ENCODE measurements at regions not wholly inside any gene's neighbourhood (a gene's known extent, or its start where the extent isn't known, plus 50 kb on each side); places are given as distances from the start of the nearest gene placed in this dataset.

DNA sequence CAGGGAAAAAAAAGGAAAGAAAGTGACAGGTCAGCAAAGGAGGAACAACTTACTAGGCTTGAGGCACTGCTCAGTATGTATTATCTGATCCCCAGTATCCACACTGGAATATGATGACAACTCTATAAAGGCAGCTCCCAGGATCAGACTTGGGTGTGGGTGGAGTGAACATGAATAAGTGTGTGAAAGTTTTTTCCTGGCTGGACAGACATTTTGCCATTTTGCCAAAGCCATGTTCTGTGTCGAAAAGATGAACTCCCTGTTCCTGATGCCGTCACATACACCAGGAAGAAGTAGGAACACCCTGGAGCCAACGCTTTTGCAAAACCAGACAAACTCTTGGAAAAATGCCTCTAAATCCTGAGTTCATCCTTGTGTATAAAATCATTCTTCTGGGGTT lies 143.2 kb upstream of the MEOX2 start:
- no peaks in the 10 kb centered on the region for H3K27me3 ChIP-seq (ENCODE audit: control insufficient read depth, insufficient read depth, low read length)
- TF ChIP-seq, protein P1, sequence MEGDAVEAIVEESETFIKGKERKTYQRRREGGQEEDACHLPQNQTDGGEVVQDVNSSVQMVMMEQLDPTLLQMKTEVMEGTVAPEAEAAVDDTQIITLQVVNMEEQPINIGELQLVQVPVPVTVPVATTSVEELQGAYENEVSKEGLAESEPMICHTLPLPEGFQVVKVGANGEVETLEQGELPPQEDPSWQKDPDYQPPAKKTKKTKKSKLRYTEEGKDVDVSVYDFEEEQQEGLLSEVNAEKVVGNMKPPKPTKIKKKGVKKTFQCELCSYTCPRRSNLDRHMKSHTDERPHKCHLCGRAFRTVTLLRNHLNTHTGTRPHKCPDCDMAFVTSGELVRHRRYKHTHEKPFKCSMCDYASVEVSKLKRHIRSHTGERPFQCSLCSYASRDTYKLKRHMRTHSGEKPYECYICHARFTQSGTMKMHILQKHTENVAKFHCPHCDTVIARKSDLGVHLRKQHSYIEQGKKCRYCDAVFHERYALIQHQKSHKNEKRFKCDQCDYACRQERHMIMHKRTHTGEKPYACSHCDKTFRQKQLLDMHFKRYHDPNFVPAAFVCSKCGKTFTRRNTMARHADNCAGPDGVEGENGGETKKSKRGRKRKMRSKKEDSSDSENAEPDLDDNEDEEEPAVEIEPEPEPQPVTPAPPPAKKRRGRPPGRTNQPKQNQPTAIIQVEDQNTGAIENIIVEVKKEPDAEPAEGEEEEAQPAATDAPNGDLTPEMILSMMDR (IDR thresholded peaks at IDR 0.05; ENCODE audit: insufficient read depth, low read depth, low read length) = no peak
- ChIA-PET CTCF (no interaction called here), POLR2A (no interaction called here)
- H3K36me3 ChIP-seq (ENCODE audit: control insufficient read depth, insufficient read depth, low read length) = no peaks in the 10 kb centered on the region
- DNase-seq (ENCODE audit: low read depth) = no peak
- no peak overlapping the region for H3K4me3 ChIP-seq (ENCODE audit: low read depth, low read length)

DNA sequence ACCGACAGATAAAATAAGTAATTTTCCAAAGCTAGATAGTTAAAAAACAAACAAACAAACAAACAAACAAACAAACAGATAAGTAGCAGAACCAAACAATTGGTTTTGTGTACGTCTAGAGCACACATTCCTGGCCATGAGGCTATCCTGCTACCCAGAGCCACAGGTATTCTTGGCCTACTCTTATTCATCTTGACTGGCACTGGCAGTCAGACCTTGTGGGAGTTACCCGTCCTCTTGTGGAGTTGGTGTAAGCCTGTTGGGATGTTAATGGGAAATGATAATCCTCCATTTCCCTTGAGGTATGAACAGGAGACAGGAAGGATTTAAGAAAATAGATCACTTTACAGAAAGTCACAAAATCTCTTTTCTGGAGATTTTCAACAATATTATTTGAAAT lies 142.4 kb upstream of the MEOX2 start:
- TF ChIP-seq, protein P1 (IDR thresholded peaks at IDR 0.05; ENCODE audit: insufficient read depth, low read depth, low read length) = no peak
- DNase-seq (ENCODE audit: low read depth) = no peak
- ChIA-PET POLR2A (no interaction called here), CTCF (interaction anchor here (0.7 kb wide), 1 partner anchor 19 kb away, joined by 3 read pairs; no protein-coding TSS in a partner anchor)
- no peak overlapping the region for H3K4me3 ChIP-seq (ENCODE audit: low read depth, low read length)
- no peaks in the 10 kb centered on the region for H3K27me3 ChIP-seq (ENCODE audit: control insufficient read depth, insufficient read depth, low read length)
- H3K36me3 ChIP-seq (ENCODE audit: control insufficient read depth, insufficient read depth, low read length) = no peaks in the 10 kb centered on the region

DNA sequence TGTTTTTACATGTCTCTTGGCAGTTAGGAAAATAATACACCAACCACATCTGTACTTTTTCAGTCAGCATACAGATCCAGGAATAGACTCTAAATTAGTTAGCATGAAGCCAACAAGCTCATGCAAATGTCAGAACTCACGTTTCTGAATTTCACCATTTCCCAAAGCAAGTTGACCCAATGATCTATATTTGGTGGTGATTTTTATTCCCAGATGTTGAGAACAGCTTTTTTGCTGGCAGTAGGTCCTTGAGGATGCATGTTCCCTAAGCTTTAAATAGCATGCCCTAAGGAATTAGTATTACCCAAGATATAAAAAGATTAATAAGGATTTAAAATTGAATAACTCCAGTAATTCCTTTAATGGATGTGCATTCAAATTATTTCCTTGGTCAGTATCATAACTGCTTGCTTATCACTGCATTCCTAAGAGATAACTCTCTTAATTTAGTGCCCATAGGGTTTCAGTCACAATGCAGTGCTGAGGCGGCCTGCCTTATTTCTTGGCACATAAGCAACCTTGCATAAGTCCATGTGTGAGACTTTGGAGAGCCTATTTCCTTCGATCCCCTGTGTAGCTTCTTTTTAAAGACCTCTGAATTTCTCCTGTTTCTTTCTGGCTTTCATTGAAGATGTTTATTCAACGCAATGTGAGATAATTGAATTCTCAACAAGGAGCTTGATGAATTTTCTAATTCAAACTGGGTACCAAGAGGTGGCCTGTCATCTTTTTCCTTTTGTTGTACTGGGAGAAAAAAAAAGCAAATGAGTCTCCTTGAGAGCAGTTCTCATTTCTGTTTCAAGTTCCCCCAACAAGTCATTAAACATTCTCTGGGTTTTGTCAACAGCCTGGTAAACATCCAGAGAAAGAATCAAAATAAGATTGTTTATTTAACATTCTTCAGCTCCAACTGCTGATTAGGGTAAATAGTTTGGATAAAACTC lies 135.3 kb upstream of the MEOX2 start:
- ChIA-PET POLR2A (no interaction called here), CTCF (interaction anchor here (0.9 to 1.0 kb wide), 2 partner anchors 19 to 56 kb away, joined by 3 read pairs; no protein-coding TSS in a partner anchor)

DNA sequence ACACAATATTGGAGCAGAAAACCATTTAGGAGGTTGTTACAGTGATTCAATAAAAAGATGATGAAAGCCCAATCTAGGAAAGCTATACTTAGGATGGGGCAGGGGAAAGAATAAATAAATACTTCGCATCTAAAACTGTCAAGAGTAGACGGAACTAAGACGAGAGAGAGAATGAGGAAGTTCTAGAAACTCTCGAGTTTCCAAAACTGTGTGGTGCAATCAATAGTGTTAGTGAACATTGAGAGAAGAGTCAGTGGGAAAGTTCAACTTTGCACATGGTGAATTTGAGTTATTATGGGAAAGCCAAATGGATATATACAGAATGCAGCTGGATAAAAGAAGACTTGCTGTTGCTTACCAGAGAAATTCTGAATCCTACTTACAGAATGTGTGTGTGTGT lies 133.8 kb upstream of the MEOX2 start:
- Histone ChIP-seq H3K36me3 (ENCODE audit: control insufficient read depth, insufficient read depth, low read length) (no peaks in the 10 kb centered on the region), H3K27me3 (ENCODE audit: control insufficient read depth, insufficient read depth, low read length) (no peaks in the 10 kb centered on the region), H3K4me3 (ENCODE audit: low read depth, low read length) (no peak overlapping the region)
- DNase-seq (ENCODE audit: low read depth) = no peak
- ChIA-PET POLR2A (no interaction called here), CTCF (interaction anchor here (1.0 kb wide), 1 partner anchor 18 kb away, joined by 3 read pairs; no protein-coding TSS in a partner anchor)
- TF ChIP-seq, protein P1 (IDR thresholded peaks at IDR 0.05; ENCODE audit: insufficient read depth, low read depth, low read length) = no peak

More for the DNA sequence above, 135.3 kb upstream of the MEOX2 start:
- H3K4me3 ChIP-seq (ENCODE audit: low read depth, low read length) = no peak overlapping the region
- no peaks in the 10 kb centered on the region for H3K27me3 ChIP-seq (ENCODE audit: control insufficient read depth, insufficient read depth, low read length)
- no peak for DNase-seq (ENCODE audit: low read depth)
- TF ChIP-seq, protein P1 (IDR thresholded peaks at IDR 0.05; ENCODE audit: insufficient read depth, low read depth, low read length) = no peak
- no peaks in the 10 kb centered on the region for H3K36me3 ChIP-seq (ENCODE audit: control insufficient read depth, insufficient read depth, low read length)

DNA sequence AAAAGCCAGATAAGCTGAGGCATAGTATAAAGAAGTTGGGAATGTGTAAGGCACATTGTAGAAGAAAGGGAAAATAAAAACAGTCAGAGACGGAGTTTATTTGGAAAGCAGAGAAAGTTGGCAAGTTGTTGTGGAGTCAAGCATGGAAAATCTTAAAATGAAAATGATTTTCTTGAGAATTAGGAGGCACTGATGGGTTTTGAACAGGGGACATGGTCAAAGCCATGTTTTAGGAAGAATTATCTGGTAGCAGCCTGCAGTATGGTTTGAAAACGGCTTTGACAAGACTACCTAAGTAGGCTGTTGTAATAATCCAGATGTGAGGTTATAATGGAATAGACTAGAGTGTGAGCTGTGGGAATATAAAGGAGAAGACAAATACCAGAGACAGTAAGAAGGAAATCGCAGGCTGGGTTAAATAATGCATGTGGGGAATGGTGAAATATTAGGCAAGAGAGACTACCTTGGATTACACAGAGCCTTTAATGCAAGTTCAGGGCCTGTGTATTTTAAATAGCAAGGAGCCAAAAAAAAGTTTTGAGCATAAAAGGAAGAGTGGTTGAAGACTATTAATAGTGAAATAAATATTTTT lies 130.4 kb upstream of the MEOX2 start:
- ChIA-PET POLR2A (no interaction called here), CTCF (no interaction called here)
- Histone ChIP-seq H3K27me3 (ENCODE audit: control insufficient read depth, insufficient read depth, low read length) (no peaks in the 10 kb centered on the region), H3K4me3 (ENCODE audit: low read depth, low read length) (no peak overlapping the region), H3K36me3 (ENCODE audit: control insufficient read depth, insufficient read depth, low read length) (no peaks in the 10 kb centered on the region)
- DNase-seq (ENCODE audit: low read depth) = no peak
- TF ChIP-seq, protein P1 (IDR thresholded peaks at IDR 0.05; ENCODE audit: insufficient read depth, low read depth, low read length) = no peak
